ENCODE measurements at regions not wholly inside any gene's neighbourhood (a gene's known extent, or its start where the extent isn't known, plus 50 kb on each side); places are given as distances from the start of the nearest gene placed in this dataset.

GRCh38 chr10:78863140-78863905 lies 205.4 kb upstream of the ZMIZ1 start:
- no peaks in the 10 kb centered on the region for H3K27me3 ChIP-seq

DNA sequence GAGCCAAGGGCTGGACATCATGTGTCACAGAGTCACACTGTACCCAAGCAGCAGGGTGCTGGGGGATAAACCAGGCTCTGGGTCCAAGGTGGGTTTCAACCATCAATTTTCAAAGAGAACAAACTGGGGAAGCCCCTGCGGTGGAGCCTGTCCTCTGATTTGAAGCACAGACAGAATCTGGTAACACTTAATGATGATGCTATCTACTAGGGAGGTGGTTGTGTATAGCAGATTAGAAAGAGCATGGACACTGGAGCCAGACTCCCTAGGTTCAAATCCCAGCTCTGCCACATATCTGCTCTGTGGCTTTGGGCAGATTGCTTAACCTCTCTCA lies 204.9 kb upstream of the ZMIZ1 start:
- Histone ChIP-seq H3K4me3 (no peak overlapping the region), H3K9me3 (no peaks in the 10 kb centered on the region), H3K4me1 (no peaks in the 10 kb centered on the region), H3K27ac (no peak overlapping the region), H3K36me3 (no peaks in the 10 kb centered on the region), H3K27me3 (no peaks in the 10 kb centered on the region)
- in situ Hi-C loops (cut with MboI; ENCODE audit: low sequenced_read_pairs in 4 of 4): no loop called here
- no peak for ATAC-seq
- intact Hi-C loops (cut with DNase I; ENCODE audit: low total_unique reads): no loop called here
- TF ChIP-seq POLR2A (IDR thresholded peaks at IDR 0.05) (no peak), CTCF (IDR thresholded peaks at IDR 0.05 in 4 of 5, conservative IDR thresholded peaks at IDR 0.05 in 1 of 5) (no peak)
- DNase-seq: no peak

More at GRCh38 chr10:78863140-78863905, 205.4 kb upstream of the ZMIZ1 start:
- H3K27ac ChIP-seq: no peak overlapping the region
- in situ Hi-C loops (cut with MboI; ENCODE audit: low sequenced_read_pairs in 4 of 4): no loop called here
- no peaks in the 10 kb centered on the region for H3K4me1 ChIP-seq
- no peaks in the 10 kb centered on the region for H3K9me3 ChIP-seq
- intact Hi-C loops (cut with DNase I; ENCODE audit: low total_unique reads): no loop called here
- DNase-seq (no peak), ATAC-seq (no peak)
- H3K36me3 ChIP-seq: no peaks in the 10 kb centered on the region
- no peak overlapping the region for H3K4me3 ChIP-seq
- TF ChIP-seq CTCF (IDR thresholded peaks at IDR 0.05 in 4 of 5, conservative IDR thresholded peaks at IDR 0.05 in 1 of 5) (no peak), POLR2A (IDR thresholded peaks at IDR 0.05) (no peak)

GRCh38 chr10:78864761-78865537 lies 203.8 kb upstream of the ZMIZ1 start:
- TF ChIP-seq CTCF (IDR thresholded peaks at IDR 0.05 in 4 of 5, conservative IDR thresholded peaks at IDR 0.05 in 1 of 5) (no peak), POLR2A (IDR thresholded peaks at IDR 0.05) (no peak)
- no peaks in the 10 kb centered on the region for H3K4me1 ChIP-seq
- in situ Hi-C loops (cut with MboI; ENCODE audit: low sequenced_read_pairs in 4 of 4) (no loop called here), intact Hi-C loops (cut with DNase I; ENCODE audit: low total_unique reads) (no loop called here)
- H3K4me3 ChIP-seq: no peak overlapping the region
- H3K27ac ChIP-seq: no peak overlapping the region
- ATAC-seq: no peak
- no peaks in the 10 kb centered on the region for H3K9me3 ChIP-seq
- DNase-seq: no peak
- no peaks in the 10 kb centered on the region for H3K27me3 ChIP-seq
- no peaks in the 10 kb centered on the region for H3K36me3 ChIP-seq

- intact Hi-C loops (cut with DNase I; ENCODE audit: low total_unique reads): no loop called here
- Histone ChIP-seq H3K27me3 (no peaks in the 10 kb centered on the region), H3K4me3 (no peak overlapping the region), H3K4me1 (no peaks in the 10 kb centered on the region), H3K36me3 (no peaks in the 10 kb centered on the region), H3K27ac (no peak overlapping the region), H3K9me3 (no peaks in the 10 kb centered on the region)
- in situ Hi-C loops (cut with MboI; ENCODE audit: low sequenced_read_pairs in 4 of 4): no loop called here
- TF ChIP-seq POLR2A (IDR thresholded peaks at IDR 0.05): no peak
- TF ChIP-seq CTCF (IDR thresholded peaks at IDR 0.05 in 4 of 5, conservative IDR thresholded peaks at IDR 0.05 in 1 of 5): no peak
- ATAC-seq: no peak
- no peak for DNase-seq
Measured at GRCh38 chr10:78865538-78865875, 203.3 kb upstream of the ZMIZ1 start.

Data from gastrocnemius medialis (tissue), 4 donors.